ENCODE measurements at regions not wholly inside any gene's neighbourhood (a gene's known extent, or its start where the extent isn't known, plus 50 kb on each side); places are given as distances from the start of the nearest gene placed in this dataset.

DNA sequence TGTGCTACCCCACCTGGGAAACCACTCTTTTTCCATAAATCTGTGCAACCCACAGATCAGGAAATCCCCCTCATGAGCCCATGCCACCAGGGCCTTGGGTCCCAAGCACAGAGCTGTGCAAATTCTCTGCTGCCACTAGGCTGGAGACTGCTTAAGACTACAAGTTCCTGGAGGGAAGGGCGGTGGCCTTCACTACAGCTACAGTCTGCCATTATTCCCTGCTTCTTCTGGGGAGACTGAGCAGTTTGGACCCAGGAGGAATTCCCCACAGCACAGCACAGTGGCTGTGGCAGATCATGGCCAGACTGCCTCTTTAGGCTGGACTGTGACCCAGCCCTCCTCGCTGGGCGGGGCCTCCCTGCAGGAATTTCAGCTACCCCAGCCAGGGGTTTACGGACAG lies 89.7 kb upstream of the GRB10 start:
- Mint-ChIP-seq H3K4me1 (ENCODE audit: low read depth in 2 of 2) (no peaks in the 10 kb centered on the region), H3K36me3 (no peaks in the 10 kb centered on the region), H3K4me3 (no peak overlapping the region), H3K9me3 (peaks cover 6% of the 10 kb centered on the region), H3K27ac (no peak overlapping the region), H3K27me3 (peaks cover 8 to 17% of the 10 kb centered on the region in 2 donors)
- DNase-seq (ENCODE audit: low spot score) (no peak), ATAC-seq (no peak)

GRCh38 chr7:50869108-50869725 lies 86.5 kb upstream of the GRB10 start:
- DNase-seq (ENCODE audit: low spot score) = no peak
- Mint-ChIP-seq H3K9me3 (peaks cover 6% of the 10 kb centered on the region), H3K27ac (no peak overlapping the region), H3K4me1 (ENCODE audit: low read depth in 2 of 2) (no peaks in the 10 kb centered on the region), H3K27me3 (peaks cover 0 to 13% of the 10 kb centered on the region in 2 donors), H3K4me3 (no peak overlapping the region), H3K36me3 (no peaks in the 10 kb centered on the region)
- ATAC-seq = no peak

- DNase-seq (ENCODE audit: low spot score) = no peak
- ATAC-seq = no peak
- no peak overlapping the region for H3K27ac Mint-ChIP-seq
- H3K9me3 Mint-ChIP-seq = peaks cover 5% of the 10 kb centered on the region
- H3K4me3 Mint-ChIP-seq = no peak overlapping the region
- H3K4me1 Mint-ChIP-seq (ENCODE audit: low read depth in 2 of 2) = no peaks in the 10 kb centered on the region
- no peaks in the 10 kb centered on the region for H3K36me3 Mint-ChIP-seq
- H3K27me3 Mint-ChIP-seq = peaks cover 0 to 13% of the 10 kb centered on the region in 2 donors
Measured at GRCh38 chr7:50868426-50869100, 85.9 kb upstream of the GRB10 start.

DNA sequence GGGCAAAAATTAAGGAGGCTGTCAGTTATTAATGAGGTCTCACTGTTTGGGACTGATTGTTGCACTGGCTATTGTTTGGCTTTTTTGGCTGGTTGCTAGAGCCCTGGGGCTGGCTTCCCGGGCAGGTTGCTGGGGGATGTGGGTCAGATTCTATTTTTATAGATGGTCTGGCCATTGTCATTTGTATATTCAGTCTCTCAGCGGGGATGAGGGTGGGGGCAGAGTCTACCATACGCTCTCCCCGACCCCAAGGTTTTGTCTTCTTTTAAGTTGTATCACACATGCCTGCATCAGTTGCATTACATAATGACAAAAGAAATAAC lies 84.3 kb upstream of the GRB10 start:
- Mint-ChIP-seq H3K27ac (no peak overlapping the region), H3K4me3 (no peak overlapping the region)
- no peak for ATAC-seq

DNA sequence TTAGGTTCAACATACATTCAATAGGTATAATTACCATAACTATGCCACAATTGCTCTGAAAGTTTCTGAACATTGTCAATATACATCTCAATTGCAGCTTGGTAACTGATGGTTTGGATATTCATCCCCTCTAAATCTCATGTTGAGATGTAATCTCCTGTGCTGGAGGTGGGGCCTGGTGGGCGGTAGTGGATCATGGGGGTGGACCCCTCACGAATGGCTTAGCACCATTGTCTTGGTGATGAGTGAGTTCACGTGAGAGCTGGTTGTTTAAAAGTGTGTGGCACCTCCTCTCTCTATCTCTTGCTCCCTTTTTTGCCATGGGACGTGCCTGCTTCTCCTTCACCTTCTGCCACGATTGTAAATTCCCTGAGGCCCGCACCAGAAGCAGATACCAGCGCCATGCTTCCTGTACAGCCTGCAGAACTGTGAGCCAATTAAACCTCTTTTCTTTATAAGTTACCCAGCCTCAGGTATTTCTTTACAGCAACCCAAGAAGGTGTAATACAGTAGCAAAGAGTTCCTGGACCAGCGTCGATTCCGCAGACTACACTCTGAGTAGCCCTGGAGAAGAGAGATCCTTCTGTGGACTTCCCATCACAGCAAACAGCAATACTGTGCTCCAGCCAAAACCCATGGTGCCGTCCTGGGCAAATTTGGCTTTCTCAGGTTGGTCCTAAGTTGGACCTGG lies 83.8 kb upstream of the GRB10 start:
- Mint-ChIP-seq H3K4me1 (ENCODE audit: low read depth in 2 of 2) (peaks cover 0 to 2% of the 10 kb centered on the region in 2 donors), H3K9me3 (no peaks in the 10 kb centered on the region), H3K27me3 (peaks cover 0 to 7% of the 10 kb centered on the region in 2 donors)

More for the DNA sequence above, 84.3 kb upstream of the GRB10 start:
- Mint-ChIP-seq H3K4me1 (ENCODE audit: low read depth in 2 of 2) (peaks cover 0 to 2% of the 10 kb centered on the region in 2 donors), H3K36me3 (no peaks in the 10 kb centered on the region), H3K27me3 (peaks cover 0 to 7% of the 10 kb centered on the region in 2 donors), H3K9me3 (no peaks in the 10 kb centered on the region)
- no peak for DNase-seq (ENCODE audit: low spot score)

GRCh38 chr7:50865450-50865849 lies 82.8 kb upstream of the GRB10 start:
- H3K4me1 Mint-ChIP-seq (ENCODE audit: low read depth in 2 of 2) = peaks cover 0 to 2% of the 10 kb centered on the region in 2 donors
- DNase-seq (ENCODE audit: low spot score) (no peak), ATAC-seq (no peak)
- H3K4me3 Mint-ChIP-seq = no peak overlapping the region
- H3K9me3 Mint-ChIP-seq = no peaks in the 10 kb centered on the region
- peaks cover 0 to 9% of the 10 kb centered on the region in 2 donors for H3K27me3 Mint-ChIP-seq
- H3K27ac Mint-ChIP-seq = no peak overlapping the region
- H3K36me3 Mint-ChIP-seq = no peaks in the 10 kb centered on the region

More for the DNA sequence above, 83.8 kb upstream of the GRB10 start:
- no peak for ATAC-seq
- H3K27ac Mint-ChIP-seq = no peak overlapping the region
- DNase-seq (ENCODE audit: low spot score) = no peak
- no peaks in the 10 kb centered on the region for H3K36me3 Mint-ChIP-seq
- H3K4me3 Mint-ChIP-seq = no peak overlapping the region

DNA sequence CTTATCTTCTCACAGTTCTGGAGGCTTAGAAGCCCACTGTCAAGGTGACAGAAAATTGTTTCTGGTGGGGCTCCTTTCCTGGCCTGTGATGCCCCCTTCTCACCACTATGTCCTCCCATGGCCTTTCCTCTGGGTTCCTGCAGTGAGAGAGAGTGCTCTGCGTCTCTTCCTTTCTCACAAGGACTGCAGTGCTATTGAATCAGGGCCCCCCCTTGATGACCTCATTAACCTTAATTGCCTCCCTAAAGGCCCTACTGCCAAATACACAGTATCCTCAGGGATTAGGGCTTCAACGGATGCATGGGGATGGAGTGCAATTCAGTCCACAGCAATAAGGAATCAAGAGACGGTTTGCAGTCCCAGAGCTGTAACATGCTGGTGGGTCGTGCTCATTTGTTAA lies 82.0 kb upstream of the GRB10 start:
- Mint-ChIP-seq H3K27me3 (peaks cover 0 to 9% of the 10 kb centered on the region in 2 donors), H3K9me3 (no peaks in the 10 kb centered on the region), H3K27ac (no peak overlapping the region), H3K4me3 (no peak overlapping the region), H3K36me3 (no peaks in the 10 kb centered on the region), H3K4me1 (ENCODE audit: low read depth in 2 of 2) (peaks cover 0 to 2% of the 10 kb centered on the region in 2 donors)
- DNase-seq (ENCODE audit: low spot score) (no peak), ATAC-seq (no peak)

DNA sequence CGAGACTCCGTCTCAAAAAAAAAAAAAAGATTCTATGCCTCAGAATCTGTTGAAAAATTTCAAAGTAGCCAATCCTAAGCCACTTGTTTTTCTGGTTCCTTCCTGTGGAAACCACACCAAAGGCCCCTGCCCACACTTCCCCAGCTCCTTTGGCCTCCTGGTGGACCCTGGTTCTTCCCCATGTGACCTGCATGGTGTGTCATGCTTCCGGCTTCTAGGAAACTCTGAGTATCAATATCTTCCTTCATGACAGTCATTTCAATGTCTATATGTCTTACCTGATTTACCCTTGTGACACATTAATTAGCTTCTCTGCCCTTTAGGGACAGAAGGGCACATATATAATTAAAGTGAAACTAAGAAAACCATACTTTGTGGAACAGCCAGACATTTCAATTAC lies 80.4 kb upstream of the GRB10 start:
- Mint-ChIP-seq H3K27me3 (peaks cover 0 to 2% of the 10 kb centered on the region in 2 donors), H3K27ac (no peak overlapping the region), H3K4me3 (no peak overlapping the region), H3K36me3 (no peaks in the 10 kb centered on the region), H3K9me3 (no peaks in the 10 kb centered on the region), H3K4me1 (ENCODE audit: low read depth in 2 of 2) (peaks cover 0 to 2% of the 10 kb centered on the region in 2 donors)
- ATAC-seq (no peak), DNase-seq (ENCODE audit: low spot score) (no peak)

DNA sequence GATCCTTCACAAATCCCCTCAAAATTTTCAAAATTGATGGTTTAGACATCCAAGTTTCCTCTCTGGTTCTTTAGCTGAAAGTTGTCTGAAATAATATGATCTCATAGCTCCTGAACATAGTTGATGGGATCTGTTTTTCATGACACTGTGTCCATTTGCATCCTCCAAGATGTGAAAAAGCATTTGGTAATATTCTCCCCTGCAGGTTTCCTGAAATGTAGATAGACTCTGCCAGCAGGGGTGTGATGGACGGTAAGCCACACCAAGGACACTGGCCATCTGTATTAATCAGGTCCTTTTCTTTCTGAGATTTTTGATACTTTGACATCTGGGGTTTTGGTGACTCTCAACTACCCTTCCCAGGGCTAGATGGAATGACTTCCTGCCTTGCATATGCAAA lies 79.6 kb upstream of the GRB10 start:
- Mint-ChIP-seq H3K9me3 (no peaks in the 10 kb centered on the region), H3K36me3 (no peaks in the 10 kb centered on the region), H3K4me3 (no peak overlapping the region), H3K4me1 (ENCODE audit: low read depth in 2 of 2) (peaks cover 0 to 2% of the 10 kb centered on the region in 2 donors), H3K27ac (no peak overlapping the region), H3K27me3 (peaks cover 0 to 2% of the 10 kb centered on the region in 2 donors)
- DNase-seq (ENCODE audit: low spot score) (no peak), ATAC-seq (no peak)

DNA sequence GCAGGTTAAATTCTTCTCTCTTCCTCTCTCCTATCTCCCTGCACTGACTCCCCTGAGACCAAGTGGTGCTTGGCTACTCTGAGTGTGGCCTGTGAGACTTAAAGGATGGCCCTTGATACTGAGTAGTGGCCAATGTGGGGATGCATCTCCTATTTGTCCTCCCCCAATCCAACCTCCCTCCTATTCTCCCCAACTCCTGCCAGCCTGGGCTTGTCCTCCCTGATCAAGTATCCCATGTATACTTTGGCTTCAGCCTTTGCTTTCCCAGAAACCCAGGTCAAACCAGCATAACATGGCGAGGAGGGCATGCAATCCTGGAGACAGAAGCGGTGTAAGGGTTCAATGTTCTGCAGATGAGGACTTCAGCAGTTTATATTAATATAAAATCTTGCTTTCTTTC lies 77.9 kb upstream of the GRB10 start:
- Mint-ChIP-seq H3K9me3 (no peaks in the 10 kb centered on the region), H3K36me3 (no peaks in the 10 kb centered on the region), H3K27ac (no peak overlapping the region), H3K4me3 (no peak overlapping the region), H3K27me3 (peaks cover 0 to 2% of the 10 kb centered on the region in 2 donors), H3K4me1 (ENCODE audit: low read depth in 2 of 2) (peaks cover 0 to 2% of the 10 kb centered on the region in 2 donors)
- ATAC-seq = no peak
- DNase-seq (ENCODE audit: low spot score) = no peak

- Mint-ChIP-seq H3K36me3 (no peaks in the 10 kb centered on the region), H3K4me1 (ENCODE audit: low read depth in 2 of 2) (peaks cover 0 to 2% of the 10 kb centered on the region in 2 donors), H3K27ac (no peak overlapping the region), H3K9me3 (no peaks in the 10 kb centered on the region), H3K4me3 (no peak overlapping the region), H3K27me3 (peaks cover 0 to 2% of the 10 kb centered on the region in 2 donors)
- ATAC-seq = no peak
- DNase-seq (ENCODE audit: low spot score) = no peak
Measured at GRCh38 chr7:50860174-50860573, 77.5 kb upstream of the GRB10 start.

DNA sequence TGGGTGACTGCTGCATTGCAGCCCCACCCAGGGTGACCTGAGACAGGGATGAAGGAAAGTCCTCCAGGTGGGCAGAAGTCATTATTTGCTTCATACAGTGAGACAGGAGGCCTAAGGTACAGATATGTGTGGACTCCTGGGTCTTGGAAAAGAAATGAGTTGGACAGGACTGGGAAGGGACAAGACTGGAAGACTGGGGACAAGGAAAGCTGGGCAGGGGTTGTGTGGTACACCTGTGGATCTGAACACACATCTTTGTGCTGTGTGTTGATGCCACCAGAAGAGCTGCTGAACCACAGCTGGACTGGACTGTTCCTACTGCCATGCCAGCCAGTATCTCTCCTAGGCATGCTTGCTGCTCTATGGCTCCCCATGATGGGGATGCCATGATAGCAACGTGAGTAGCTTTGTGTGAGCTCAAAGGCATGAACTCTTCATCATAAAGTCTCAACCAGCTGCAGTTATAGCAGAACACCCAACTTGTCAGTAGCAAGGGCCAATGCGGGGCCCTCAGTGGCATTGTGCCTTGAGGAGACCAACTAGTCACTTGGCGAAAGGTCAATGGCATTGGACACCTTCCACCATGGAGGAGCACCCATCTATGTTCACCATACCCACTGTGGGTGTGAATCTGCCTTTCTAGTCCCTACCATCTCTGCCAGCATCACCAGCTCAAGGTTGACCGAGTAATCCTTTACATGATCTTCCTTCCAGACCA lies 76.0 kb upstream of the GRB10 start:
- Mint-ChIP-seq H3K27me3 (peaks cover 0 to 2% of the 10 kb centered on the region in 2 donors), H3K4me3 (no peak overlapping the region), H3K36me3 (no peaks in the 10 kb centered on the region), H3K27ac (no peak overlapping the region), H3K9me3 (no peaks in the 10 kb centered on the region), H3K4me1 (ENCODE audit: low read depth in 2 of 2) (peaks cover 0 to 2% of the 10 kb centered on the region in 2 donors)
- ATAC-seq = no peak
- no peak for DNase-seq (ENCODE audit: low spot score)

DNA sequence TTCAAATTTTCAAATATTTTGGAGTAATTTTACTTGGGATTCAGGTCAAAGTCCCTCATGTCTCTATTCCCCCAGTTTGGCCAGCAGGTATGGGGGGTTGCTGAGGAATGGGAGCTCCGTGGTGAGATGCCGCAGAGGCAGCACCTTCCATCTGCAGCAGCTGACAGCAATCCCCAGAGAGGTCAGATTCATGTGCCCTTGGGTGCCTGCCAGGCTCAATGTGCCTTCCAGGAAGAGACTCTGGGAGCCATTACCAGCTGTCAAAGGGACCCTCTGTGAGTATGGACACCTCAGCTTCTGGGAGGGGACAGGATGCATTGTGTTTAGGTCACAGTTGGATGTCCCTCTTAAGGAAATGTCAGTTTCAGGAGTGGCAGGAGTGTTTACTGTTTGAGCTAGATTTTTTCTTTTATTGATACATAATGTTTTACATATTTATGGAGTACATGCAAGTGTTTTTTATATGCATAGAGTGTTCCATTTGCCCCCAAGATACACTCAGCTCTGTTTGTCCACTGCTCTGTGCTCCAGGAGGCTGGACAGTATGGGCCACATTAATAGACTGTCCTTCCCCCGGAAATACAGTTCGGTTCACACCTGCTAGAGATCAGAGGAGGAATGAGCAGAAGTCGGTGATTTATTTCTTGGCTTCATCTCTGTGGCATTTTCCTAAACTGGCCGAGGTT lies 75.3 kb upstream of the GRB10 start:
- DNase-seq (ENCODE audit: low spot score) = no peak
- no peaks in the 10 kb centered on the region for H3K36me3 Mint-ChIP-seq

More for the DNA sequence above, 75.3 kb upstream of the GRB10 start:
- Mint-ChIP-seq H3K27me3 (peaks cover 0 to 2% of the 10 kb centered on the region in 2 donors), H3K9me3 (no peaks in the 10 kb centered on the region), H3K4me1 (ENCODE audit: low read depth in 2 of 2) (no peaks in the 10 kb centered on the region), H3K27ac (no peak overlapping the region), H3K4me3 (no peak overlapping the region)
- no peak for ATAC-seq
